ENCODE measurements at regions not wholly inside any gene's neighbourhood (a gene's known extent, or its start where the extent isn't known, plus 50 kb on each side); places are given as distances from the start of the nearest gene placed in this dataset.

- TF ChIP-seq, protein P1, sequence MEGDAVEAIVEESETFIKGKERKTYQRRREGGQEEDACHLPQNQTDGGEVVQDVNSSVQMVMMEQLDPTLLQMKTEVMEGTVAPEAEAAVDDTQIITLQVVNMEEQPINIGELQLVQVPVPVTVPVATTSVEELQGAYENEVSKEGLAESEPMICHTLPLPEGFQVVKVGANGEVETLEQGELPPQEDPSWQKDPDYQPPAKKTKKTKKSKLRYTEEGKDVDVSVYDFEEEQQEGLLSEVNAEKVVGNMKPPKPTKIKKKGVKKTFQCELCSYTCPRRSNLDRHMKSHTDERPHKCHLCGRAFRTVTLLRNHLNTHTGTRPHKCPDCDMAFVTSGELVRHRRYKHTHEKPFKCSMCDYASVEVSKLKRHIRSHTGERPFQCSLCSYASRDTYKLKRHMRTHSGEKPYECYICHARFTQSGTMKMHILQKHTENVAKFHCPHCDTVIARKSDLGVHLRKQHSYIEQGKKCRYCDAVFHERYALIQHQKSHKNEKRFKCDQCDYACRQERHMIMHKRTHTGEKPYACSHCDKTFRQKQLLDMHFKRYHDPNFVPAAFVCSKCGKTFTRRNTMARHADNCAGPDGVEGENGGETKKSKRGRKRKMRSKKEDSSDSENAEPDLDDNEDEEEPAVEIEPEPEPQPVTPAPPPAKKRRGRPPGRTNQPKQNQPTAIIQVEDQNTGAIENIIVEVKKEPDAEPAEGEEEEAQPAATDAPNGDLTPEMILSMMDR (IDR thresholded peaks at IDR 0.05; ENCODE audit: low read depth, low read length, missing control alignments), result no peak
- no peak for DNase-seq (ENCODE audit: extremely low read depth, low read depth)
- no peak overlapping the region for H3K4me3 ChIP-seq (replicated peaks; ENCODE audit: low read depth, low read length)
Observed at GRCh38 chr5:124941051-124942049, 194.9 kb upstream of the ZNF608 start.

- H3K4me3 ChIP-seq (replicated peaks; ENCODE audit: low read depth, low read length), result no peak overlapping the region
- DNase-seq (ENCODE audit: extremely low read depth, low read depth), result no peak
- TF ChIP-seq, protein P1 (IDR thresholded peaks at IDR 0.05; ENCODE audit: low read depth, low read length, missing control alignments), result no peak
Observed at GRCh38 chr5:124948062-124948753, 201.8 kb upstream of the ZNF608 start.

GRCh38 chr5:124948754-124949275 is 202.4 kb upstream of the ZNF608 start:
- DNase-seq (ENCODE audit: extremely low read depth, low read depth), result no peak
- TF ChIP-seq, protein P1 (IDR thresholded peaks at IDR 0.05; ENCODE audit: low read depth, low read length, missing control alignments), result no peak
- H3K4me3 ChIP-seq (replicated peaks; ENCODE audit: low read depth, low read length), result no peak overlapping the region

DNA sequence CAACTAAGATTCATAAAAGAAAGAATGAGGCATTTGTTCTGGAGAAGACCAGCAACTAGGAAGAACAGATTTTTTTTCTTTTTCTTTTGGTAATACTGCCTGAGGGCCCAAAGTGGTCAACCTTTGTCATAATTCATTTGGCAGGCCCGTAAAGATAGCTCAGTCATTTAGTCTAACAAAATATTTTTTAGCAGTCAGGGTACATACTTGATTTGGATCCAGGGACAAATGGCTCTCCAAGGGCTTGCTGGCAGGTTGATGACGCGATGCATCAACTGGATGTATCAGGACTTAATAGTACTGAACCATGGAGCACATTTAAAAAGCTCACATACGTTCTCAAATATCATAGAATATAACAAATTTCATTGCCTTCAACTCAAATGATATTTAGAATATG is 203.4 kb upstream of the ZNF608 start:
- TF ChIP-seq, protein P1 (IDR thresholded peaks at IDR 0.05; ENCODE audit: low read depth, low read length, missing control alignments), result no peak
- no peak for DNase-seq (ENCODE audit: extremely low read depth, low read depth)
- H3K4me3 ChIP-seq (replicated peaks; ENCODE audit: low read depth, low read length), result no peak overlapping the region

DNA sequence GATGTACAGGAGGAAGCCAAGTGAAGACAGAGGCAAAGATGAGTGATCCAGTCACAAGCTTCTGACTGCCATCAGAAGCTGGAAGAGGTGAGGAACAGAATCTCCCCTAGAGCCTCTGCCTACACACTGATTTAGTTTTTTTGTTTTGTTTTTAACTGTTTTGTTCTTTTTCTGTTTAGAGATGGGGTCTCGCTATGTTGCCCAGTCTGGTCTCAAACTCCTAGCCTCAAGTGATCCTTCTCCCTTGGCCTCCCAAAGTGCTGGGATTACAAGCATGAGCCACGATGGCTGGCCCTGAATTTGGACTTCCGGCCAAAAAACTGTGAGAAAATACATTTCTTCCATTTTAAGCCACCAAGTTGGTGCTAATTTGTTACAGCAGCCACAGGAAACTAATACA is 204.7 kb upstream of the ZNF608 start:
- TF ChIP-seq, protein P1 (IDR thresholded peaks at IDR 0.05; ENCODE audit: low read depth, low read length, missing control alignments), result no peak
- H3K4me3 ChIP-seq (replicated peaks; ENCODE audit: low read depth, low read length), result no peak overlapping the region
- DNase-seq (ENCODE audit: extremely low read depth, low read depth), result no peak

DNA sequence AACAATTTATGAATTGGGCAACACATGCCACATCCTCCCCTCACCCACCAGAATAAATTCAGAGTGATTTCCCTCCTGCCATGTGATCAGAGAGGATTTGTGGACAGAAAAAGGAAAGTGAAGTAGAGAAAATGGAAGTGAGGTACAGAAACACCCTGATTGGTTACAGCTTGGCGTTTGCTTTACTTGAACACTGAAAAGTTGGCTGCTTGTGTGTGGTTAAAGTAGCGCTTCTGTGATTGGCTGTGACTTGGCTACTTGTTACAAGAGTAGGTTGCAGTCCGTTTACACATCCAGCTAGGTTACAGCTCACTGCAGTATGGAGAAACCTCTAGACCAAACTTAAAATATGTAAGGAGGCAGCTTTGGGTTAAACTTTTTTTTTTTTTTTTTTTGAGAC is 205.2 kb upstream of the ZNF608 start:
- TF ChIP-seq, protein P1 (IDR thresholded peaks at IDR 0.05; ENCODE audit: low read depth, low read length, missing control alignments), result no peak
- no peak for DNase-seq (ENCODE audit: extremely low read depth, low read depth)
- no peak overlapping the region for H3K4me3 ChIP-seq (replicated peaks; ENCODE audit: low read depth, low read length)
